ENCODE measurements at regions not wholly inside any gene's neighbourhood (a gene's known extent, or its start where the extent isn't known, plus 50 kb on each side); places are given as distances from the start of the nearest gene placed in this dataset.
"Not testable (repeated sequence)": the region's sequence is repeated elsewhere in the genome, so short reads cannot be mapped to it uniquely, and the experiment has no call there.

- H3K36me3 ChIP-seq (ENCODE audit: insufficient read depth, low read length) = no peaks in the 10 kb centered on the region
- Mint-ChIP-seq H3K27ac (no peak overlapping the region), H3K4me3 (no peak overlapping the region), H3K36me3 (no peaks in the 10 kb centered on the region), H3K27me3 (no peaks in the 10 kb centered on the region), H3K4me1 (no peaks in the 10 kb centered on the region), H3K9me3 (peaks cover 0 to 46% (median 21%) of the 10 kb centered on the region in 8 donors)
- no peaks in the 10 kb centered on the region for H3K27me3 ChIP-seq (ENCODE audit: insufficient read depth, low read length)
- H3K4me1 ChIP-seq (ENCODE audit: insufficient read depth, low read length) = no peaks in the 10 kb centered on the region
- peak in 1 of 5 donors; percentile 22 for DNase-seq
- no peak overlapping the region for H3K27ac ChIP-seq (ENCODE audit: low read depth, low read length)
- ChIA-PET CTCF (ENCODE audit: partially characterized antibody) (no interaction called here), POLR2A (ENCODE audit: partially characterized antibody) (no interaction called here)
- H3K9me3 ChIP-seq (ENCODE audit: control insufficient read depth in 1 of 2, low read length in 2 of 2) = no peaks in the 10 kb centered on the region
- intact Hi-C loops (cut with micrococcal nuclease) = no loop called here
- H3K4me3 ChIP-seq (ENCODE audit: low read length in 2 of 2) = no peak overlapping the region
Measured at GRCh38 chr16:60635548-60635947, 1400.7 kb downstream of the CDH8 start.

- ChIA-PET CTCF (ENCODE audit: partially characterized antibody) (no interaction called here), POLR2A (ENCODE audit: partially characterized antibody) (no interaction called here)
- Histone ChIP-seq H3K27ac (ENCODE audit: low read depth, low read length) (no peak overlapping the region), H3K4me3 (ENCODE audit: low read length in 2 of 2) (no peak overlapping the region), H3K4me1 (ENCODE audit: insufficient read depth, low read length) (no peaks in the 10 kb centered on the region), H3K36me3 (ENCODE audit: insufficient read depth, low read length) (no peaks in the 10 kb centered on the region), H3K27me3 (ENCODE audit: insufficient read depth, low read length) (no peaks in the 10 kb centered on the region), H3K9me3 (ENCODE audit: control insufficient read depth in 1 of 2, low read length in 2 of 2) (no peaks in the 10 kb centered on the region)
- Mint-ChIP-seq H3K4me3 (no peak overlapping the region), H3K36me3 (no peaks in the 10 kb centered on the region), H3K27ac (no peak overlapping the region), H3K4me1 (no peaks in the 10 kb centered on the region), H3K9me3 (peaks cover 2 to 42% (median 15%) of the 10 kb centered on the region in 8 donors), H3K27me3 (no peaks in the 10 kb centered on the region)
- intact Hi-C loops (cut with micrococcal nuclease) = no loop called here
- no peak for DNase-seq
Measured at GRCh38 chr16:60611844-60612243, 1424.4 kb downstream of the CDH8 start.

- Mint-ChIP-seq H3K4me1 (no peaks in the 10 kb centered on the region), H3K36me3 (no peaks in the 10 kb centered on the region), H3K27me3 (no peaks in the 10 kb centered on the region), H3K4me3 (no peak overlapping the region), H3K27ac (no peak overlapping the region), H3K9me3 (peaks cover 2 to 38% (median 15%) of the 10 kb centered on the region in 8 donors)
- Histone ChIP-seq H3K36me3 (ENCODE audit: insufficient read depth, low read length) (no peaks in the 10 kb centered on the region), H3K4me1 (ENCODE audit: insufficient read depth, low read length) (no peaks in the 10 kb centered on the region), H3K27me3 (ENCODE audit: insufficient read depth, low read length) (no peaks in the 10 kb centered on the region), H3K4me3 (ENCODE audit: low read length in 2 of 2) (no peak overlapping the region), H3K27ac (ENCODE audit: low read depth, low read length) (no peak overlapping the region), H3K9me3 (ENCODE audit: control insufficient read depth in 1 of 2, low read length in 2 of 2) (no peaks in the 10 kb centered on the region)
- CTCF ChIA-PET (ENCODE audit: partially characterized antibody) = no interaction called here
- DNase-seq = no peak
- POLR2A ChIA-PET (ENCODE audit: partially characterized antibody) = no interaction called here
- intact Hi-C loops (cut with micrococcal nuclease) = no loop called here
Measured at GRCh38 chr16:60608971-60609370, 1427.3 kb downstream of the CDH8 start.

GRCh38 chr16:60605652-60606051 is 1430.6 kb downstream of the CDH8 start:
- CTCF ChIA-PET (ENCODE audit: partially characterized antibody) = not testable (repeated sequence)

GRCh38 chr16:60605176-60605575 is 1431.1 kb downstream of the CDH8 start:
- no peaks in the 10 kb centered on the region for H3K36me3 Mint-ChIP-seq
- H3K4me1 Mint-ChIP-seq = no peaks in the 10 kb centered on the region
- ChIA-PET POLR2A (ENCODE audit: partially characterized antibody) (no interaction called here), CTCF (ENCODE audit: partially characterized antibody) (no interaction called here)
- no peaks in the 10 kb centered on the region for H3K27me3 ChIP-seq (ENCODE audit: insufficient read depth, low read length)
- no peaks in the 10 kb centered on the region for H3K36me3 ChIP-seq (ENCODE audit: insufficient read depth, low read length)
- intact Hi-C loops (cut with micrococcal nuclease) = no loop called here
- DNase-seq = no peak
- no peak overlapping the region for H3K4me3 Mint-ChIP-seq
- no peaks in the 10 kb centered on the region for H3K9me3 ChIP-seq (ENCODE audit: control insufficient read depth in 1 of 2, low read length in 2 of 2)
- no peak overlapping the region for H3K27ac ChIP-seq (ENCODE audit: low read depth, low read length)
- no peaks in the 10 kb centered on the region for H3K27me3 Mint-ChIP-seq
- no peaks in the 10 kb centered on the region for H3K4me1 ChIP-seq (ENCODE audit: insufficient read depth, low read length)
- H3K9me3 Mint-ChIP-seq = peaks cover 0 to 30% (median 13%) of the 10 kb centered on the region in 8 donors
- H3K4me3 ChIP-seq (ENCODE audit: low read length in 2 of 2) = no peak overlapping the region
- H3K27ac Mint-ChIP-seq = no peak overlapping the region

More at GRCh38 chr16:60605652-60606051, 1430.6 kb downstream of the CDH8 start:
- H3K4me3 ChIP-seq (ENCODE audit: low read length in 2 of 2); H3K36me3 ChIP-seq (ENCODE audit: insufficient read depth, low read length); H3K36me3 Mint-ChIP-seq; H3K4me1 ChIP-seq (ENCODE audit: insufficient read depth, low read length); H3K27ac ChIP-seq (ENCODE audit: low read depth, low read length); H3K27ac Mint-ChIP-seq; H3K9me3 ChIP-seq (ENCODE audit: control insufficient read depth in 1 of 2, low read length in 2 of 2); H3K4me1 Mint-ChIP-seq; H3K27me3 Mint-ChIP-seq; DNase-seq; H3K4me3 Mint-ChIP-seq; POLR2A ChIA-PET (ENCODE audit: partially characterized antibody); intact Hi-C loops (cut with micrococcal nuclease); H3K27me3 ChIP-seq (ENCODE audit: insufficient read depth, low read length): not testable (repeated sequence)
- peaks cover 0 to 30% (median 14%) of the 10 kb centered on the region in 8 donors for H3K9me3 Mint-ChIP-seq

- Histone ChIP-seq H3K36me3 (ENCODE audit: insufficient read depth, low read length) (no peaks in the 10 kb centered on the region), H3K4me1 (ENCODE audit: insufficient read depth, low read length) (no peaks in the 10 kb centered on the region), H3K27ac (ENCODE audit: low read depth, low read length) (no peak overlapping the region), H3K27me3 (ENCODE audit: insufficient read depth, low read length) (no peaks in the 10 kb centered on the region), H3K4me3 (ENCODE audit: low read length in 2 of 2) (no peak overlapping the region), H3K9me3 (ENCODE audit: control insufficient read depth in 1 of 2, low read length in 2 of 2) (peaks cover 0 to 8% of the 10 kb centered on the region in 2 donors)
- CTCF ChIA-PET (ENCODE audit: partially characterized antibody) = no interaction called here
- Mint-ChIP-seq H3K4me1 (no peaks in the 10 kb centered on the region), H3K27ac (no peak overlapping the region), H3K27me3 (no peaks in the 10 kb centered on the region), H3K4me3 (no peak overlapping the region), H3K36me3 (no peaks in the 10 kb centered on the region), H3K9me3 (peaks cover 2 to 40% (median 22%) of the 10 kb centered on the region in 8 donors)
- POLR2A ChIA-PET (ENCODE audit: partially characterized antibody) = no interaction called here
- no peak for DNase-seq
- intact Hi-C loops (cut with micrococcal nuclease) = no loop called here
Measured at GRCh38 chr16:60586493-60586892, 1449.7 kb downstream of the CDH8 start.

- H3K4me3 Mint-ChIP-seq = no peak overlapping the region
- no peak overlapping the region for H3K27ac Mint-ChIP-seq
- H3K4me3 ChIP-seq (ENCODE audit: low read length in 2 of 2) = no peak overlapping the region
- no peaks in the 10 kb centered on the region for H3K4me1 Mint-ChIP-seq
- peaks cover 4 to 38% (median 22%) of the 10 kb centered on the region in 8 donors for H3K9me3 Mint-ChIP-seq
- H3K9me3 ChIP-seq (ENCODE audit: control insufficient read depth in 1 of 2, low read length in 2 of 2) = peaks cover 0 to 5% of the 10 kb centered on the region in 2 donors
- POLR2A ChIA-PET (ENCODE audit: partially characterized antibody) = no interaction called here
- CTCF ChIA-PET (ENCODE audit: partially characterized antibody) = no interaction called here
- H3K27me3 Mint-ChIP-seq = no peaks in the 10 kb centered on the region
- H3K4me1 ChIP-seq (ENCODE audit: insufficient read depth, low read length) = no peaks in the 10 kb centered on the region
- H3K36me3 Mint-ChIP-seq = no peaks in the 10 kb centered on the region
- intact Hi-C loops (cut with micrococcal nuclease) = no loop called here
- H3K27me3 ChIP-seq (ENCODE audit: insufficient read depth, low read length) = no peaks in the 10 kb centered on the region
- H3K36me3 ChIP-seq (ENCODE audit: insufficient read depth, low read length) = no peaks in the 10 kb centered on the region
- no peak overlapping the region for H3K27ac ChIP-seq (ENCODE audit: low read depth, low read length)
- DNase-seq = no peak
Measured at GRCh38 chr16:60582528-60582927, 1453.7 kb downstream of the CDH8 start.

GRCh38 chr16:60566901-60567300 is 1469.3 kb downstream of the CDH8 start:
- H3K4me1 ChIP-seq (ENCODE audit: insufficient read depth, low read length) = no peaks in the 10 kb centered on the region
- Mint-ChIP-seq H3K27ac (no peak overlapping the region), H3K27me3 (no peaks in the 10 kb centered on the region), H3K4me3 (no peak overlapping the region), H3K4me1 (no peaks in the 10 kb centered on the region), H3K36me3 (no peaks in the 10 kb centered on the region), H3K9me3 (peaks cover 4 to 44% (median 19%) of the 10 kb centered on the region in 8 donors)
- intact Hi-C loops (cut with micrococcal nuclease) = no loop called here
- no peak for DNase-seq
- no peak overlapping the region for H3K27ac ChIP-seq (ENCODE audit: low read depth, low read length)
- ChIA-PET CTCF (ENCODE audit: partially characterized antibody) (no interaction called here), POLR2A (ENCODE audit: partially characterized antibody) (no interaction called here)
- no peaks in the 10 kb centered on the region for H3K36me3 ChIP-seq (ENCODE audit: insufficient read depth, low read length)
- no peak overlapping the region for H3K4me3 ChIP-seq (ENCODE audit: low read length in 2 of 2)
- H3K27me3 ChIP-seq (ENCODE audit: insufficient read depth, low read length) = no peaks in the 10 kb centered on the region
- peaks cover 0 to 3% of the 10 kb centered on the region in 2 donors for H3K9me3 ChIP-seq (ENCODE audit: control insufficient read depth in 1 of 2, low read length in 2 of 2)

Data from CD4-positive, alpha-beta memory T cell (primary cell).